ENCODE measurements at regions not wholly inside any gene's neighbourhood (a gene's known extent, or its start where the extent isn't known, plus 50 kb on each side); places are given as distances from the start of the nearest gene placed in this dataset.

- Histone ChIP-seq H3K4me3 (ENCODE audit: low read depth, low read length) (no peak overlapping the region), H3K27me3 (ENCODE audit: control insufficient read depth, insufficient read depth, low read length) (no peaks in the 10 kb centered on the region), H3K36me3 (ENCODE audit: control insufficient read depth, insufficient read depth, low read length) (no peaks in the 10 kb centered on the region)
- TF ChIP-seq CTCF (IDR thresholded peaks at IDR 0.05; ENCODE audit: insufficient read depth, low read length, poor library complexity, severe bottlenecking): no peak
- no peak for DNase-seq (ENCODE audit: low read depth)
Observed at GRCh38 chr13:47277774-47278173, 380.9 kb upstream of the HTR2A start.

GRCh38 chr13:47268270-47268669, 371.4 kb upstream of the HTR2A start:
- Histone ChIP-seq H3K36me3 (ENCODE audit: control insufficient read depth, insufficient read depth, low read length) (no peaks in the 10 kb centered on the region), H3K27me3 (ENCODE audit: control insufficient read depth, insufficient read depth, low read length) (no peaks in the 10 kb centered on the region), H3K4me3 (ENCODE audit: low read depth, low read length) (no peak overlapping the region)
- TF ChIP-seq CTCF (IDR thresholded peaks at IDR 0.05; ENCODE audit: insufficient read depth, low read length, poor library complexity, severe bottlenecking): no peak
- no peak for DNase-seq (ENCODE audit: low read depth)

- no peak overlapping the region for H3K4me3 ChIP-seq (ENCODE audit: low read depth, low read length)
- no peak for DNase-seq (ENCODE audit: low read depth)
- no peak for TF ChIP-seq CTCF (IDR thresholded peaks at IDR 0.05; ENCODE audit: insufficient read depth, low read length, poor library complexity, severe bottlenecking)
- no peaks in the 10 kb centered on the region for H3K27me3 ChIP-seq (ENCODE audit: control insufficient read depth, insufficient read depth, low read length)
- H3K36me3 ChIP-seq (ENCODE audit: control insufficient read depth, insufficient read depth, low read length): no peaks in the 10 kb centered on the region
Observed at GRCh38 chr13:47258384-47258783, 361.5 kb upstream of the HTR2A start.

- no peaks in the 10 kb centered on the region for H3K27me3 ChIP-seq (ENCODE audit: control insufficient read depth, insufficient read depth, low read length)
- no peak for TF ChIP-seq CTCF (IDR thresholded peaks at IDR 0.05; ENCODE audit: insufficient read depth, low read length, poor library complexity, severe bottlenecking)
- no peak overlapping the region for H3K4me3 ChIP-seq (ENCODE audit: low read depth, low read length)
- H3K36me3 ChIP-seq (ENCODE audit: control insufficient read depth, insufficient read depth, low read length): no peaks in the 10 kb centered on the region
- DNase-seq (ENCODE audit: low read depth): no peak
Observed at GRCh38 chr13:47256618-47257017, 359.8 kb upstream of the HTR2A start.

GRCh38 chr13:47252627-47253026, 355.8 kb upstream of the HTR2A start:
- no peak for TF ChIP-seq CTCF (IDR thresholded peaks at IDR 0.05; ENCODE audit: insufficient read depth, low read length, poor library complexity, severe bottlenecking)
- no peak for DNase-seq (ENCODE audit: low read depth)
- no peaks in the 10 kb centered on the region for H3K27me3 ChIP-seq (ENCODE audit: control insufficient read depth, insufficient read depth, low read length)
- H3K36me3 ChIP-seq (ENCODE audit: control insufficient read depth, insufficient read depth, low read length): no peaks in the 10 kb centered on the region
- no peak overlapping the region for H3K4me3 ChIP-seq (ENCODE audit: low read depth, low read length)

GRCh38 chr13:47251771-47252170, 354.9 kb upstream of the HTR2A start:
- Histone ChIP-seq H3K4me3 (ENCODE audit: low read depth, low read length) (no peak overlapping the region), H3K27me3 (ENCODE audit: control insufficient read depth, insufficient read depth, low read length) (no peaks in the 10 kb centered on the region), H3K36me3 (ENCODE audit: control insufficient read depth, insufficient read depth, low read length) (no peaks in the 10 kb centered on the region)
- no peak for TF ChIP-seq CTCF (IDR thresholded peaks at IDR 0.05; ENCODE audit: insufficient read depth, low read length, poor library complexity, severe bottlenecking)
- no peak for DNase-seq (ENCODE audit: low read depth)

Data from kidney epithelial cell (primary cell).